ENCODE measurements at regions not wholly inside any gene's neighbourhood (a gene's known extent, or its start where the extent isn't known, plus 50 kb on each side); places are given as distances from the start of the nearest gene placed in this dataset.

DNA sequence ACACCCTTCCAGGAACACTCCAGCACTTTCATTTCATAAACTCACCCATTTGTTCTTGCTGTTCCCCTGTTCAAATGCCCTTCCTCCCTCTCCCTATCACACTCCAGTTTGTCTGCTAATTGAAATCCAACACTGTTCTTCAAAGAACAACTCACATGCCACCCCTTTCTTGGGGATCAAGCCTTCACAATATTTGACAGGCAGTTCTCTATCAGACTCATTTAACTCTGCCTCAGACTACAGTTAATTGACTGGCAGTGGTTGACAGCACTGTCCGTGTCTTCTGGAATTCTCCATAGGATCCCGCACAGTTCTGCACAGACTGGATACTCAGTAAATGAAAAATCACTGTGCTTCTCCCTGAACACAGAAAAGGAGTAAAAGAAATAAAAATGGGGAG lies 87.8 kb downstream of the PMP22 start:
- no peak for DNase-seq (ENCODE audit: low spot score)

GRCh38 chr17:15175356-15175755 lies 89.8 kb downstream of the PMP22 start:
- no peak for DNase-seq (ENCODE audit: low spot score)

DNA sequence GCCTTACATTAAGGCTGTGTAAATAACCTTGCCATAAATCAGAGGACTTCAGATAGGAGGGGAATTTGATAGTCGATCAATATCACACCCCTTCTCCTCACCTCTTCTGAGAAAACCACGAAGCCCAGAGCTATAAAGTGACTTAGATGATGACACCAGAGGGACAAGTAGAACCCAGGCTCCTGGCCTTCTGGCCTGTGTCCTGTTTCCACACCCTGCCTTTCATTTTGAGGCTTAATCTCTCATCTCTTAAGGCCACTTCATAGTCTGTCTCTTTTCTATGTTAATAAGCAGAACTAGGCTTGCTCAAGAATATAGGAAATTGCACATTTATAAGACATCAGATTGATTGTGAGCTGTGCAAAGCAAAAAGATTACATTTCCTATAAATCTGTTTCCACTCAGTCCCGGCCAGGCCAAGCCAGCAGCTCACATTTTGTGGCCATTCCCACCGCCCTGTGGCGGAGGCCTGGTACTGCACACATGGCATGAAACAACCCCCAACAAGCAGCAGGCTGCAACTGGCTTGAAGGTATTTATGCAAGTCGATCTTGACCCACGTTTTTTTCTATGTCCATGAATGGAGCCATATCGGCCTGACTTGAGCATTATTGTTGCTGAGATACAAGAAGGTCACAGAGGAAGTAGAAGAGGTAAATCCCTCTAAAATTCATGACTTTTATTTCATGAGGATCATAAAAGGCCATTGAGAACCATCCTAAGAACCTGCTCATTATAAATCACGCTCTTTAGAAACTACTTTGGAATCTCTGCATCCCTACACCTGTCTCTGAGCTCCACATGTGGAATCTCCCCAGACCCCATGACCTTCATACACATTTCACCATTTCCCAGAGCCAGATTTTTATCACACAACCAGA lies 93.7 kb downstream of the PMP22 start:
- peak; percentile 57 for DNase-seq (ENCODE audit: low spot score)

DNA sequence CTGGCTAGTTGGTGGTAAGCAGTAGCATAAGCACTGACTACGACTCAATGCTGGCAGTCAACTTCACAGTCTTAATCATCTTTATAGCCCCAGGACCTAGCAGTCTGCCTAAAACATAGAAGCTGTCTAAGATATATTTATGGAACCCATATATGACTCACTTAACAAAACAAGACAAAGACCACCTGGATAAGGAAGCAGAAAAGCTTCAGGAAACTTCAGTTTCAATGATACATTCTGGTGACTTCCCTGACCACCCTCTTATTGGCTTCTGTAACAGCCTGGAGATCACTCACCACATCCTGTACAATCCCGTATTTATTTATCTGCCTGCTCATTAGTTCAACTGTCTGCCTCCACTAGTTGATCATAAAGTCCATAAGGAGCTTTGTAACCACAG lies 95.5 kb downstream of the PMP22 start:
- no peak for DNase-seq (ENCODE audit: low spot score)

GRCh38 chr17:15168379-15168778 lies 96.7 kb downstream of the PMP22 start:
- DNase-seq (ENCODE audit: low spot score), result no peak

GRCh38 chr17:15161395-15161794 lies 103.7 kb downstream of the PMP22 start:
- DNase-seq (ENCODE audit: low spot score), result no peak

DNA sequence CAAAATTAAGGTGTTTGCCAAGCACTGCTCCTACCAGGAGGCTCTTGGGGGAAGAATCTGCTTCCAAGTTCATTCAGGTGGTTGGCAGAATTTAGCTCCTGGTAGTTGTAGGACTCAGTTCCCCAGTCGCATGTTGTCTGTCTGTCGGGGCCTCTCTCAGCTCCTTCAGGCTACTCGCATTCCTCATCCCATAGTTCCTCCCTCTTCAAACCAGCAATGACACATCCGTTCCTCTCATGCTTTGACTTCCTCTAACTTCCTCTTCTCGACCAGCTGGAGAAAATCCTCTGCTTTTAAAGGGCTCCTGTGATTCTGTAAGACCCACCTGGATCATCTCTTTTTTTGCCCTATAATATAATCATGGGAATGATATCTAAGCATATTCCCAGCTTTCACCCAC lies 108.1 kb downstream of the PMP22 start:
- DNase-seq (ENCODE audit: low spot score), result no peak

DNA sequence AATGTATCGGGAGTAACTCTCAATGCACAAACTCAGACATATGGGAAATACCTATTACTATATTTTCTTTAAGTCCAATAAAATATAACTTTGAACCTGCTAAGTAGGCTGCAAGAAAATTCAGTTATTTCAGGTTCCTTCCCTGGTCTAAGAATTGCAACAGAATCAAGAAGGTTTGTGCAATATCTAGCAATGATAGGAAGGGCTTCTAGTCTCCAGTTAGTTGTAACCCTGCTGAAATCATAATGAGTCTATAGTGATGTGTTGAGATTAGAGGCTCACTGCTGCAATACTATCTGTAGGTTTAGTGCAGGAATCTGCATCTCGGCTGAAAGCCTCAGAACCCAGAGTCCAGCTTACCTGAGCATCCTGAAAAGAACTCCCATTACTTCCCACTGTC lies 110.5 kb downstream of the PMP22 start:
- no peak for DNase-seq (ENCODE audit: low spot score)

DNA sequence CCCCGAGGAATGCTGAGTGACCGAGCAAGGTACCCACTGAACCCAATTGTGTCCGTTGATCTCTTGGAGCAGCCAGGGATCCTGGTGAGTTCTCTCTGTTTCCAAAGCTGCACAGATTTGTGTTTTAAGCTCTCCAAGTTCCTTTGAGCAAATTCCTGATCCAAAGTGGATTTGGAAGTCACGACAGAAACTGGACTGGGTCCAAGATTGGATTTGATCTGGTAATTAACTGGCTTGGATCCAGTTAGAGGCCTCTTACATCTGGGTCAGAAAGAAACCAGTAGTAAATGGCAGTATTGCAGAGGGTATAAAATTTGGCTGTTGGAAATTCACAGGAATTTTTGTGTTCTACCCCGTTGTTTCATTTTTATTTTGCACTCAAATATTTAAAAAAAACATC lies 119.5 kb downstream of the PMP22 start:
- DNase-seq (ENCODE audit: low spot score), result no peak

GRCh38 chr17:15143524-15143923 lies 121.6 kb downstream of the PMP22 start:
- DNase-seq (ENCODE audit: low spot score), result no peak

DNA sequence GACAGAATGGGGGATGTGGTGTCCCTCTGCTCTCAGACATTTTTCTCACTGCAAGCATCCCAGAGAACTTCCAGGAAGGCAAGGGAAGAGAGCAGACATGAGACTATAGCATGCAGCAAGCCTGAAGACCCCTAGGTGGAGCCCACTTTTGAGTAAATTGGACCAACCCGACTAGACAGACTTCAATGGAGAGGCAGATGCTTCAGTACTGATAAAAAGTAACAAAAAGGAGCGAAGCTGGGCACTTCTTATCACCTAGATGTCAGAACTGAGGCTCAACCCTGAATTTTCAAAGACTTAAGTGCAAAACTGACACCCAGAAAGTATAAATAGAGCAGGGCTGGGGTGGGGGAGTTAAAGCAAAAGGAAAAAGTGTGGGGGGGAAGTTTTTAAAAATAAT lies 130.8 kb downstream of the PMP22 start:
- no peak for DNase-seq (ENCODE audit: low spot score)

DNA sequence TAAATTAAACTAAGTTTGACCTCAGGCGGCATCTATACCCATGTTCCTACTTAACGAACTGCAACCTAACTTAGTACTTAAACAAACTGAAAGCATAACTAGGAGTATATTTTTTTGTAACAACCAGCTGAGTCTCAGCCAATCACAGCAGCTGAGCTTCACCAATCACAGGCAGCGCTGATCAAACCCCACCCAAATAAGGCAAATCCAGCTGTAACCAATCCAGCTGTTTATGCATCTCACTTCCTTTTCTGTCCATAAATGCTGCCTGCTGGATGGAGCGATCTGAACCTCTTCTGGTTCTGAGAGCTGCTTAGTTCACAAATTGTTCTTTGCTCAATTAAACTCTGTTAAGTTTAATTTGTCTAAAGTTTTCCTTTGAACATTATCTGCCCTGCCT lies 131.3 kb downstream of the PMP22 start:
- no peak for DNase-seq (ENCODE audit: low spot score)

- no peak for DNase-seq (ENCODE audit: low spot score)
These were observed 132.0 kb downstream of the PMP22 start for GRCh38 chr17:15133143-15133542.

- DNase-seq (ENCODE audit: low spot score), result no peak
These were observed 134.7 kb downstream of the PMP22 start for GRCh38 chr17:15130426-15130825.

- no peak for DNase-seq (ENCODE audit: low spot score)
These were observed 135.1 kb downstream of the PMP22 start for GRCh38 chr17:15129986-15130385.

DNA sequence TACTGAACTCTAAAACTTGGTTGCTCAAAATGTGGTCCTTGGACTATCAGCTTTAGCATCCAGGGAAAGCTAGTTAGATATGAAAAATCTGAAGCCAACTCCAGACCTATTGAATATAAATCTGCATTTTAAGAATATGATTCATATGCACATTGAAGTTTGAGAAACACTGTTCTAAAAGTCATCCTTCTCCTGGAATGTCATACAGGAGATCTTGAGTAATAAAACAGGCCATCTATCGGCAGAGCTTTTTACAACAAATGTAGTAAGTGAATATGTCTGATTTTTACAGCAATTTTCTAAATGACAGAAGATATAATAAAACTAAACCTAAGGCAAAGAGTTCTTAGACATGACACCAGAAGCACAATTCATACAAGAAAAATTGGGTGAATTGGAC lies 140.4 kb downstream of the PMP22 start:
- no peak for DNase-seq (ENCODE audit: low spot score)

DNA sequence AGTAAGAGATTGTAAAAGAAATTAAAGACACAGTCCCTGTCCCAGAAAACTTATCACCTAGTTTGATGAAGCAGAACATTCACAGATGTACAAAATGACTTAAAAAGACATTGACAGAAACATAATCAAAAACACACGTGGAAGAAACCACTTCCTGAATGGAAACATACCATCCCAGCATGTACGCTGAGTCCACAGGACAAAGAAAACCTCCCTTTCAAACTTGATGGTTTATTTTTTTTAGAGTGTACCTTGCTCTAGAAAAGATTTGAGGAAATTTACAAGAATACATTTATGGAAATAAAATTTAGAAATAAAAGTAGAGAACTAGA lies 140.9 kb downstream of the PMP22 start:
- no peak for DNase-seq (ENCODE audit: low spot score)

GRCh38 chr17:15123593-15124263 lies 141.4 kb downstream of the PMP22 start:
- no peak for DNase-seq (ENCODE audit: low spot score)

DNA sequence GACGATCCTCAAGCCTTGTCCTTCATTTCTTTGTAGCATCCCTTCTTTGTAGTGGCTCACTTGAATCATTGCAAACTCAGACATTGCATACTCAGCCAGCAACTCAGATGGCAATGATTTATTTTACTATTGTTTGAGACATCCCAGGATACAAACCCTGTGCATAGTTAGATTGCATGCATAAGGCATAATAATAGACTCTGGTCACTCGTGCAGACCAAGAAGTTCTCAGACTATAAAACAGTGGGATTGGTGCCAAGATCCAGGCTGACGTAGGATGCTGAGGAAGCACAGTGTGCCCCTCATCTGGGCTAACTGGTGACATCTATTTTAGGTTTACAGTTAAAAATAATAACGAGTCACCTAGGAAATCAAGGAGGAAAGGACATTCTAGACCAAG lies 142.3 kb downstream of the PMP22 start:
- DNase-seq (ENCODE audit: low spot score), result no peak

DNA sequence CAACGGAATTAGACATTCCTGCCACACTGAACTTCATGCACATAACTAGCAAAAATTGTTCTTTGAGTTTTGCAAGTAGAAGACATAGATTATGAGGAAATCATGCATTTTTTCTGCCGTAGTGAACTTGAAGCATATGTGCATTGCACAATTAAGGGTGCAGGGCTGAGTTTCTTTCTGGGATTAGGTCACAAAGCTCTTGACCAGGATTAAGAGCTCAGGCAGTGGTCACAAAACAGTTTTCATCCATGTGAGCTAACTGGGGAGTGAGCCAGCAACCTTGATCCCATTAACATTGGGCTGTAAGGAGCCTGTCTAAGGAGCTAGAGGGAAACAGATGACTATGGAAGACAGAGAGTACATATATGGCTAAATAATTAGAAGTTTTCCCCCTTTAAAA lies 143.7 kb downstream of the PMP22 start:
- DNase-seq (ENCODE audit: low spot score), result no peak

DNA sequence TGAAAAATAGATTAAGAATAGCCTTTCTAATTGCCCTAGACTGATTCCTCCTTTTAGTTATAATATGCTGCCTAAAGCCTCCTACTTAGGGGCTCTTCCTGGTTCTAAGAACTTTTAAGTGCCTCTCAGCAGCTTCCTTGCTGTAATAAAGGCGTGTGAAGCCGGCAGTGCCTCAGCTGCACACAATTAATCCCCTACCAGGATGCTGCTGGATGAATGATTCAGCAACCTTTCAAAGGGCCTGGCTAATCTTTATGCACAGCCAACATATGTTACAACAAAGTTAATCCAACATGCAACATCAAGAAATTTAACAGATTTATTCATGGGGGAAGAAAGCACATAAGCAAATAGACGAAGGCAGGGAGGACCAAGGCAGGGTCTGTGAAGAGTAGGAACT lies 145.2 kb downstream of the PMP22 start:
- DNase-seq (ENCODE audit: low spot score), result no peak

GRCh38 chr17:15117239-15117638 lies 147.9 kb downstream of the PMP22 start:
- DNase-seq (ENCODE audit: low spot score), result no peak

GRCh38 chr17:15112846-15113617 lies 152.1 kb downstream of the PMP22 start:
- no peak for DNase-seq (ENCODE audit: low spot score)

All from HuH-7 (cell line).